Pancreas (tissue), 10 donors: ENCODE measurements at regions not wholly inside any gene's neighbourhood (a gene's known extent, or its start where the extent isn't known, plus 50 kb on each side); places are given as distances from the start of the nearest gene placed in this dataset.

ENCODE experiments used
- ATAC-seq, 4 donors: fragments of 200-7000 bp; cut with Tn5 transposase; one replicate each; pipeline versions ENCODE4 v1.8.0 to v1.9.1; 2020; ENCODE audit warnings: mild to moderate bottlenecking in 4 of 4, moderate library complexity in 4 of 4
- DNase-seq, 6 donors: peaks; one replicate each; pipeline ENCODE4 v3.0.0-alpha.2; 2020
- FAIRE-seq: peaks from 2 replicates; lab custom pipeline; 2012; peaks lifted over from hg19 to GRCh38; lab: Jason Lieb, UNC
- H3K27ac ChIP-seq, 4 donors: fragments of 200-600 bp; sonication (generic); 1 replicate in 3 of 4; 2 replicates in 1 of 4; pipeline versions ENCODE4 v1.5.0 to v1.8.0; 2020
- H3K27me3 ChIP-seq, 4 donors: fragments of 200-600 bp; one replicate each; pipeline ENCODE4 v1.8.0; 2021
- H3K36me3 ChIP-seq, 3 donors: fragments of 200-600 bp; sonication (generic) in 1 of 3; one replicate each; pipeline versions ENCODE4 v1.5.0 to v1.8.0; 2020 to 2021
- H3K4me1 ChIP-seq, 3 donors: fragments of 200-600 bp; one replicate each; pipeline ENCODE4 v1.8.0; 2021
- H3K4me3 ChIP-seq, 4 donors: fragments of 200-600 bp; sonication (generic) in 2 of 4; one replicate each; pipeline versions ENCODE4 v1.5.0 to v1.8.0; 2020 to 2021
- H3K9me3 ChIP-seq, 4 donors: fragments of 200-600 bp; one replicate each; pipeline ENCODE4 v1.8.0; 2021
- CTCF ChIP-seq, 4 donors: fragments of 200-600 bp; sonication (generic) in 3 of 4; IDR thresholded peaks; one replicate each; pipeline versions ENCODE4 v1.5.0 to v1.8.0; 2021; ENCODE audit warnings: antibody characterized with exemption in 4 of 4
- WGBS, 2 donors: extraction: QIAGEN DNeasy Blood & Tissue Kit; methylation state at CpG; one replicate each; pipeline ENCODE4 v1.1.7; 2013; 5-methylcytosine and 5-hydroxymethylcytosine counted together
- intact Hi-C, 3 donors: fragments of 100-400 bp; cut with DNase I; formaldehyde crosslinking; loops; one replicate each; pipeline versions ENCODE4 v1.11.1 to v1.14.2; 2022
- donor health status: healthy with polysubstance abuse.
- donor health status: DM: no; HTN: no; CAD: no; lungs with moderate emphysema.
- donor health status: DM: no; HTN: no; CAD: no.
- donor health status: control.
- donor health status: control.
- donor health status: Bipolar disorder and iron deficiency.
- donor health status: DM: yes; HTN: yes; CAD: no.
- donor health status: DM: no; HTN: no; CAD: no.
- donor health status: DM: no; HTN: no; CAD: no.
- donor health status: DM: yes; HTN: yes; CAD: no.

- H3K9me3 ChIP-seq: no peaks in the 10 kb centered on the region
- H3K27ac ChIP-seq: no peak overlapping the region
- FAIRE-seq: no peak
- intact Hi-C loops: no loop called here
- H3K4me3 ChIP-seq: no peak overlapping the region
- whole genome bisulfite sequencing, 2 donors: 73 to 76% methylated on average over 7 to 8 of the region's 8 CpGs
- TF ChIP-seq CTCF (IDR thresholded peaks at IDR 0.05): no peak
- no peak for ATAC-seq
- H3K36me3 ChIP-seq: no peaks in the 10 kb centered on the region
- H3K4me1 ChIP-seq: no peaks in the 10 kb centered on the region
- no peaks in the 10 kb centered on the region for H3K27me3 ChIP-seq
- no peak for DNase-seq
Measured at GRCh38 chr2:235396071-235396846, 97.6 kb upstream of the AGAP1 start.

GRCh38 chr2:235398321-235398720 is 95.5 kb upstream of the AGAP1 start:
- no peak overlapping the region for H3K4me3 ChIP-seq
- H3K9me3 ChIP-seq: no peaks in the 10 kb centered on the region
- no peak overlapping the region for H3K27ac ChIP-seq
- no peaks in the 10 kb centered on the region for H3K4me1 ChIP-seq
- H3K27me3 ChIP-seq: no peaks in the 10 kb centered on the region
- no peak for FAIRE-seq
- TF ChIP-seq CTCF (IDR thresholded peaks at IDR 0.05): no peak
- WGBS, 2 donors: 82 to 87% methylated on average over 2 of the region's 2 CpGs
- intact Hi-C loops: no loop called here
- DNase-seq: no peak
- no peaks in the 10 kb centered on the region for H3K36me3 ChIP-seq
- ATAC-seq: no peak

- Histone ChIP-seq H3K27me3 (no peaks in the 10 kb centered on the region), H3K4me3 (no peak overlapping the region)
- TF ChIP-seq CTCF (IDR thresholded peaks at IDR 0.05): no peak
Measured at GRCh38 chr2:235399895-235400294, 93.9 kb upstream of the AGAP1 start.

GRCh38 chr2:235402422-235402821 is 91.4 kb upstream of the AGAP1 start:
- Histone ChIP-seq H3K36me3 (no peaks in the 10 kb centered on the region), H3K4me3 (no peak overlapping the region), H3K4me1 (peaks cover 5 to 8% (median 8%) of the 10 kb centered on the region in 3 donors), H3K27ac (no peak overlapping the region), H3K9me3 (no peaks in the 10 kb centered on the region), H3K27me3 (no peaks in the 10 kb centered on the region)
- WGBS, 2 donors: 54 to 57% methylated on average over 2 of the region's 2 CpGs
- ATAC-seq (peak in 1 of 4 donors; percentile 18), DNase-seq (no peak), FAIRE-seq (no peak)
- no peak for TF ChIP-seq CTCF (IDR thresholded peaks at IDR 0.05)
- intact Hi-C loops: no loop called here

More at GRCh38 chr2:235399895-235400294, 93.9 kb upstream of the AGAP1 start:
- H3K4me1 ChIP-seq: no peaks in the 10 kb centered on the region
- ATAC-seq: no peak
- no peak for FAIRE-seq
- no peaks in the 10 kb centered on the region for H3K36me3 ChIP-seq
- H3K27ac ChIP-seq: no peak overlapping the region
- 86 to 94% methylated on average over 1 of the region's 1 CpG for WGBS, 2 donors
- no peak for DNase-seq
- H3K9me3 ChIP-seq: no peaks in the 10 kb centered on the region
- intact Hi-C loops: no loop called here
